ENCODE measurements at regions not wholly inside any gene's neighbourhood (a gene's known extent, or its start where the extent isn't known, plus 50 kb on each side); places are given as distances from the start of the nearest gene placed in this dataset.

- TF ChIP-seq POLR2A (IDR thresholded peaks at IDR 0.05; ENCODE audit: low read depth): no peak
- TF ChIP-seq, protein P1, sequence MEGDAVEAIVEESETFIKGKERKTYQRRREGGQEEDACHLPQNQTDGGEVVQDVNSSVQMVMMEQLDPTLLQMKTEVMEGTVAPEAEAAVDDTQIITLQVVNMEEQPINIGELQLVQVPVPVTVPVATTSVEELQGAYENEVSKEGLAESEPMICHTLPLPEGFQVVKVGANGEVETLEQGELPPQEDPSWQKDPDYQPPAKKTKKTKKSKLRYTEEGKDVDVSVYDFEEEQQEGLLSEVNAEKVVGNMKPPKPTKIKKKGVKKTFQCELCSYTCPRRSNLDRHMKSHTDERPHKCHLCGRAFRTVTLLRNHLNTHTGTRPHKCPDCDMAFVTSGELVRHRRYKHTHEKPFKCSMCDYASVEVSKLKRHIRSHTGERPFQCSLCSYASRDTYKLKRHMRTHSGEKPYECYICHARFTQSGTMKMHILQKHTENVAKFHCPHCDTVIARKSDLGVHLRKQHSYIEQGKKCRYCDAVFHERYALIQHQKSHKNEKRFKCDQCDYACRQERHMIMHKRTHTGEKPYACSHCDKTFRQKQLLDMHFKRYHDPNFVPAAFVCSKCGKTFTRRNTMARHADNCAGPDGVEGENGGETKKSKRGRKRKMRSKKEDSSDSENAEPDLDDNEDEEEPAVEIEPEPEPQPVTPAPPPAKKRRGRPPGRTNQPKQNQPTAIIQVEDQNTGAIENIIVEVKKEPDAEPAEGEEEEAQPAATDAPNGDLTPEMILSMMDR (IDR thresholded peaks at IDR 0.05): no peak
Measured at GRCh38 chr2:45233301-45233700, 224.0 kb upstream of the SIX2 start.

All from esophagus muscularis mucosa (tissue), 3 donors.